ENCODE measurements at regions not wholly inside any gene's neighbourhood (a gene's known extent, or its start where the extent isn't known, plus 50 kb on each side); places are given as distances from the start of the nearest gene placed in this dataset.

DNA sequence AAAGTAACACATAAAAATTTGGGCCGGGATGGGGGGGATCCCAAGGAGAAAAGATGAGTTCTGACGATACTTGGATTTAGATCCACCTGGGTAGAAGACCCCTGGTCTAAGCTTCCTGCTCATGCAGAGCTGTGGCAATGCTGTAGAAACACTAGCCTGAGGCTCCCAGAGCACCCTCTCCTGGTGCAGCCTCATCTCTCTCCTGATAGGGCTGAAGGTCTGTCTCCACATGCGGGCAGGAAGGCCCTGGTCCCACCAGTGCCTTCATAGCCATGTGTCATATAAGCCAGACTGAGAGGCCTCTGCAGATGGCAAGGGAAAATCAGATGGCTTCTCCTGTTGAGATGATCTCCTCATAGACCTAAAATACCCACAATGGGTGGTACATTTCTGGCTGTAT, 518.0 kb upstream of the ZFHX3 start:
- TF ChIP-seq, protein P1, sequence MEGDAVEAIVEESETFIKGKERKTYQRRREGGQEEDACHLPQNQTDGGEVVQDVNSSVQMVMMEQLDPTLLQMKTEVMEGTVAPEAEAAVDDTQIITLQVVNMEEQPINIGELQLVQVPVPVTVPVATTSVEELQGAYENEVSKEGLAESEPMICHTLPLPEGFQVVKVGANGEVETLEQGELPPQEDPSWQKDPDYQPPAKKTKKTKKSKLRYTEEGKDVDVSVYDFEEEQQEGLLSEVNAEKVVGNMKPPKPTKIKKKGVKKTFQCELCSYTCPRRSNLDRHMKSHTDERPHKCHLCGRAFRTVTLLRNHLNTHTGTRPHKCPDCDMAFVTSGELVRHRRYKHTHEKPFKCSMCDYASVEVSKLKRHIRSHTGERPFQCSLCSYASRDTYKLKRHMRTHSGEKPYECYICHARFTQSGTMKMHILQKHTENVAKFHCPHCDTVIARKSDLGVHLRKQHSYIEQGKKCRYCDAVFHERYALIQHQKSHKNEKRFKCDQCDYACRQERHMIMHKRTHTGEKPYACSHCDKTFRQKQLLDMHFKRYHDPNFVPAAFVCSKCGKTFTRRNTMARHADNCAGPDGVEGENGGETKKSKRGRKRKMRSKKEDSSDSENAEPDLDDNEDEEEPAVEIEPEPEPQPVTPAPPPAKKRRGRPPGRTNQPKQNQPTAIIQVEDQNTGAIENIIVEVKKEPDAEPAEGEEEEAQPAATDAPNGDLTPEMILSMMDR (conservative IDR thresholded peaks at IDR 0.05; ENCODE audit: low read depth in 2 of 2): peak in 1 of 2 experiments; percentile 29; a peak in 2 of 4 replicates
- no peak for TF ChIP-seq EZH2 (IDR thresholded peaks at IDR 0.05; ENCODE audit: low read depth, unreplicated experiment)
